ENCODE measurements at regions not wholly inside any gene's neighbourhood (a gene's known extent, or its start where the extent isn't known, plus 50 kb on each side); places are given as distances from the start of the nearest gene placed in this dataset.

DNA sequence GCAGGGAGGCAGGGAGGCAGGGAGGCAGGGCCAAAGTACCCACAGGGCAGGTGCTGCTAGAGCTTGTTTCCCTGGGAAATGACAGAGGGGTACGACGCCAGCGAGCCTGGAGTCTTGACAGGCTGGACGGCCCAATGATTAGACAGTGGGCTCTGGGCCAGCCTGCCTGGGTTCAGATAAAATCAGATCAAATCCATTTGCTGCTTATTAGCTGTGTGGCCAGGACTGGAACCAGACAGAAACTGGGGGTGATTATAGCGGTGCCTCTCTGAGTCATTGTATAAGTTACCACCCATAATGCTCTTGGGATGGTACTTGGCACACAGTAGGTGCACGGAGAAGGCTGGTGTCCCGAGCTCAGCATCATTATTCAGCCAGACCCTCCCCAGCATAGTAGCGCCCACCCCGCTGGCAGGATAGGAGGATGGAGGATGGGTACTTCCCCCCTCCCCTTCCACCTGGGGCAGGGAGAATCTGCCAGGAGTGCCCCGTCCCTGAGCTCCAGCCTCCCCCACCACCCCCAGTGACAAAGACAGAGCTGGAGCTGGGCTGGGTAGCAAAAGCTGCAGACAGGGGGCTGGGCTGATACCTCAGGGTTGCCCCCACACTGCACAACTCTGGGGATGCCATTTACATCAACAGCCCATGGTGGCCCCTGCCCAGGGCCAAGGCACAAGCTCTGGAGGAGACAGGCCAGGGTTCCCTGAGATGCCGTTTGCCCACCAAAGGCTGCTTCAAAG lies 77.6 kb upstream of the TNRC6C start:
- no peak for DNase-seq (ENCODE audit: low spot score)
- peak overlapping the region; percentile 46 to 67 for H3K27ac ChIP-seq
- peaks cover 0 to 33% of the 10 kb centered on the region in 2 donors for H3K4me1 ChIP-seq
- H3K4me3 ChIP-seq: no peak overlapping the region
- TF ChIP-seq, protein P1, sequence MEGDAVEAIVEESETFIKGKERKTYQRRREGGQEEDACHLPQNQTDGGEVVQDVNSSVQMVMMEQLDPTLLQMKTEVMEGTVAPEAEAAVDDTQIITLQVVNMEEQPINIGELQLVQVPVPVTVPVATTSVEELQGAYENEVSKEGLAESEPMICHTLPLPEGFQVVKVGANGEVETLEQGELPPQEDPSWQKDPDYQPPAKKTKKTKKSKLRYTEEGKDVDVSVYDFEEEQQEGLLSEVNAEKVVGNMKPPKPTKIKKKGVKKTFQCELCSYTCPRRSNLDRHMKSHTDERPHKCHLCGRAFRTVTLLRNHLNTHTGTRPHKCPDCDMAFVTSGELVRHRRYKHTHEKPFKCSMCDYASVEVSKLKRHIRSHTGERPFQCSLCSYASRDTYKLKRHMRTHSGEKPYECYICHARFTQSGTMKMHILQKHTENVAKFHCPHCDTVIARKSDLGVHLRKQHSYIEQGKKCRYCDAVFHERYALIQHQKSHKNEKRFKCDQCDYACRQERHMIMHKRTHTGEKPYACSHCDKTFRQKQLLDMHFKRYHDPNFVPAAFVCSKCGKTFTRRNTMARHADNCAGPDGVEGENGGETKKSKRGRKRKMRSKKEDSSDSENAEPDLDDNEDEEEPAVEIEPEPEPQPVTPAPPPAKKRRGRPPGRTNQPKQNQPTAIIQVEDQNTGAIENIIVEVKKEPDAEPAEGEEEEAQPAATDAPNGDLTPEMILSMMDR (IDR thresholded peaks at IDR 0.05): no peak
- no peaks in the 10 kb centered on the region for H3K36me3 ChIP-seq
- no peaks in the 10 kb centered on the region for H3K27me3 ChIP-seq
- H3K9me3 ChIP-seq: peaks cover 0 to 7% of the 10 kb centered on the region in 2 donors

DNA sequence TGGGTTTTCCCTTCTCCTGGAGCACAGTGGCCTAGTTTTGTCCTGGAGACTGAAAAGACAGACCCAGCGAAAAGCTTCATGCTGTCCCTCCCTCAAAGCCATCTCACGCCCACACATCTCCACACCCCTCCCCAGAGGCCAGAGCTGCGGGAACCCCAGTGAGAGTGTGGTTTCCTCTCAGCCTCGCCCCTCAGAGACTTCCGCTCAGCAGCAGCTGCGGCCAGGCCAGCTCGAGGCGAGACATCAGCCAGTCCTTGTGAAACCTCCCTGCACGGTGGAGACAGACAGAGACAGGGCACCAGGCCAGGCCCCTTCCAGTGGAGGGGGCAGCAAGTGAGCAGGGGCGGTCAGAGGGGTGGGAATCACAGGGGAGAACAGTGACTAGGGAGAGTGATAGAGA lies 77.0 kb upstream of the TNRC6C start:
- peak; percentile 92 for DNase-seq (ENCODE audit: low spot score)
- H3K27me3 ChIP-seq: no peaks in the 10 kb centered on the region
- peaks cover 0 to 35% of the 10 kb centered on the region in 2 donors for H3K4me1 ChIP-seq
- no peak overlapping the region for H3K4me3 ChIP-seq
- no peaks in the 10 kb centered on the region for H3K36me3 ChIP-seq
- H3K27ac ChIP-seq: peak overlapping the region; percentile 46 to 67
- TF ChIP-seq, protein P1 (IDR thresholded peaks at IDR 0.05): no peak
- peaks cover 0 to under 1% of the 10 kb centered on the region in 2 donors for H3K9me3 ChIP-seq

GRCh38 chr17:77882040-77882439 lies 76.5 kb upstream of the TNRC6C start:
- DNase-seq (ENCODE audit: low spot score): no peak
- Histone ChIP-seq H3K9me3 (no peaks in the 10 kb centered on the region), H3K4me3 (no peak overlapping the region), H3K4me1 (peaks cover 0 to 40% of the 10 kb centered on the region in 2 donors), H3K36me3 (no peaks in the 10 kb centered on the region), H3K27me3 (no peaks in the 10 kb centered on the region), H3K27ac (peak overlapping the region in 1 of 2 donors; percentile 45)
- TF ChIP-seq, protein P1 (IDR thresholded peaks at IDR 0.05): no peak

DNA sequence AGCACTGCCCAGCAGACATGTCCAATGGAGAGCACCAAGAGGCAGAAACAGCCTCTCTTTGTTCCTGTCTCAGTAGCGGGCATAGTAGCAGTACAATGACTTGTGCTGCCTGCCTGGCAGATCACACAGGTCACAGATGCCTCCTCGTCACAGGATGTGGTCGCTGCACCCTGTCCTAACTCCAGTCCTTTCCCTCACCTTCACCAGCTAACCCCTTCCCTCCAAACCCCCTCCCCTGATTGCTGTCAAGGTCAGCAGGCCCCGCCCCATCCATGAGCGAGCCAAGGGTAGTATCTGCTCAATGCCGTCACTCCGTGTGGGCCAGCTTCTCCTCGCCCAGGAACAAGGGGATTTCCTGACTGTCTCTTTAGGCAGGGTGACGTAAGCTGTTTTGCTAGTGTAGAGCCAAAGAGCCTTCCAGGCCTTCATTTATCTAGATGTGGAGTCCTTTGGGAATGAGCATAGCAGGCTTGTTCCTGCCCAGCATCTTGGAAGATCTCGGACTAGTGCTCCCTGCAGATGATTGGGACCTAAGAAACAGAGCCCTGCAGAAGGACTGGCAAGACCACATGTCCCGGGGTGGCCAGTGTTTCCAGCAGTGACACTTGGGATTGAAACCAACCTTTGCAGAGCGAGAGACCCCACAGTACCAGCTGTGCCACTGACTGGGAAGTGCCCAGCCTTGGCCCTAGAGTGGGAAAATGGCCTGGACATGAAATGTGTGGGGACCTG lies 75.9 kb upstream of the TNRC6C start:
- H3K4me3 ChIP-seq: no peak overlapping the region
- peak; percentile 88 for DNase-seq (ENCODE audit: low spot score)
- H3K27ac ChIP-seq: peak overlapping the region; percentile 45 to 63

DNA sequence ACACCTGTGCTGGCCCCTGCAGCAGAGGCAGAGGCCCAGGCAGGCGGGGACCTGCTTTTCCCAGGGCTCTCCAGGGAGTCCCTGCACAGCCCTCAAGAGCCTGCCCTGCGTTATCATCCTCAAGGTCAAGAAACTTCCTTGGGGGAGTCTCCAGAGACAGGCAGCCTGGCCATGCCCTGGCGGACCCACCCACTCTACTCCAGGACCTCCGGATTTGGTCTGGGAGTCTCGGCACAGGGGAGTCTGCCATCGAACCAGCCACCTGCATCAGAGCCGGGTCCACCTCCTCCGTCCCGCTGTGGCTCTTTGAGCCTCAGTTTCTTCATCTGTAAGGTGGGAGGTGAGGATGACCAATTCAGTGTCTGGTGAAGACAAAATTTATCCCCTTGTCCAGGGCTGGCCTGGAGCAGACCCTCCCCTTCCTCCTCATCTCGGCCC lies 75.3 kb upstream of the TNRC6C start:
- Histone ChIP-seq H3K4me3 (no peak overlapping the region), H3K27me3 (no peaks in the 10 kb centered on the region), H3K27ac (peak overlapping the region; percentile 45 to 63), H3K36me3 (no peaks in the 10 kb centered on the region), H3K4me1 (peaks cover 0 to 44% of the 10 kb centered on the region in 2 donors), H3K9me3 (no peaks in the 10 kb centered on the region)
- TF ChIP-seq, protein P1 (IDR thresholded peaks at IDR 0.05): no peak
- no peak for DNase-seq (ENCODE audit: low spot score)

More for the DNA sequence above, 75.9 kb upstream of the TNRC6C start:
- Histone ChIP-seq H3K36me3 (no peaks in the 10 kb centered on the region), H3K9me3 (no peaks in the 10 kb centered on the region), H3K27me3 (no peaks in the 10 kb centered on the region), H3K4me1 (peaks cover 0 to 44% of the 10 kb centered on the region in 2 donors)
- TF ChIP-seq, protein P1 (IDR thresholded peaks at IDR 0.05): no peak

All from right atrium auricular region (tissue), 2 donors.